OCI-LY7 (cell line): ENCODE measurements at regions not wholly inside any gene's neighbourhood (a gene's known extent, or its start where the extent isn't known, plus 50 kb on each side); places are given as distances from the start of the nearest gene placed in this dataset.

Experiments
- CTCF ChIP-seq: fragments of 200-600 bp; sonication (generic); conservative IDR thresholded peaks from 2 replicates; pipeline ENCODE4 v1.5.1; 2014; ENCODE audit warnings: mild to moderate bottlenecking, antibody characterized with exemption, low read length, moderate library complexity, mixed read lengths
- EZH2phosphoT487 ChIP-seq: fragments of 200-600 bp; sonication (generic); IDR thresholded peaks from 2 replicates; pipeline ENCODE4 v1.6.1; 2018; ENCODE audit warnings: low read depth, borderline replicate concordance, mild to moderate bottlenecking, mixed run types, antibody characterized with exemption, low read length, moderate library complexity, mixed read lengths

- TF ChIP-seq CTCF (no peak), EZH2phosphoT487 (no peak)
Measured at GRCh38 chr13:65719831-65720230, 1510.3 kb downstream of the PCDH9 start.
